ENCODE measurements at regions not wholly inside any gene's neighbourhood (a gene's known extent, or its start where the extent isn't known, plus 50 kb on each side); places are given as distances from the start of the nearest gene placed in this dataset.

DNA sequence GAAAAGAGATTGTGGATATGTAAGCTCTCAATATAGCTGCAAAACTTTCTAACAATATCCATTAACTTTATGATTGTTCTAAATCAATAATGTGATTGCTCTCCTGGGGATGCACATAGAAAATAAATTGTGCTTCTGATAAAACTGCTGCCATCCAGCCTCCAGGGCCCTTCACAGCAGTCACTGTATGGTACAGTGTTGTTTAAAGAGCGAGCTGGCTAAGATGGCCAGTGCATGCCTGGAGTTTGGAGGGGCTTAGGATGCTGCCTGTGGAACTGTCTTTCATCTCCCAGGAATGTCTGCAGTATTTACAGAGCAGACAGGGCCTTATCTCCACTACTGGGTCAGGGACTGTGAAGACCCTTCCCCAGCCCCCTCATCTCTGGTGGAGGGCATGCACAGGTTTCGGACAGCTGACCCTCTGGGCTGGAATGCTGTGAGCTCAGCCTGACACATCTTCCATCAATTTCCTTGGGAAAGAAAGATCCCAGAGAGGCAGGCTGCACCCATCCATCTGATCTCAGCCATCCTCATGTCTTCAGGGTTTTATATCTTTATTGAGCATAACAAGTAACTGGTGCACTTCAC is 137.0 kb downstream of the PLPP3 start:
- TF ChIP-seq GATA1 (IDR thresholded peaks at IDR 0.05; ENCODE audit: low read depth, low read length): no peak
- no peak for TF ChIP-seq POLR2A (IDR thresholded peaks at IDR 0.05; ENCODE audit: low read length)
- no peak for DNase-seq

GRCh38 chr1:56441601-56442000 is 137.8 kb downstream of the PLPP3 start:
- DNase-seq: no peak
- TF ChIP-seq GATA1 (IDR thresholded peaks at IDR 0.05; ENCODE audit: low read depth, low read length): no peak
- TF ChIP-seq POLR2A (IDR thresholded peaks at IDR 0.05; ENCODE audit: low read length): no peak

DNA sequence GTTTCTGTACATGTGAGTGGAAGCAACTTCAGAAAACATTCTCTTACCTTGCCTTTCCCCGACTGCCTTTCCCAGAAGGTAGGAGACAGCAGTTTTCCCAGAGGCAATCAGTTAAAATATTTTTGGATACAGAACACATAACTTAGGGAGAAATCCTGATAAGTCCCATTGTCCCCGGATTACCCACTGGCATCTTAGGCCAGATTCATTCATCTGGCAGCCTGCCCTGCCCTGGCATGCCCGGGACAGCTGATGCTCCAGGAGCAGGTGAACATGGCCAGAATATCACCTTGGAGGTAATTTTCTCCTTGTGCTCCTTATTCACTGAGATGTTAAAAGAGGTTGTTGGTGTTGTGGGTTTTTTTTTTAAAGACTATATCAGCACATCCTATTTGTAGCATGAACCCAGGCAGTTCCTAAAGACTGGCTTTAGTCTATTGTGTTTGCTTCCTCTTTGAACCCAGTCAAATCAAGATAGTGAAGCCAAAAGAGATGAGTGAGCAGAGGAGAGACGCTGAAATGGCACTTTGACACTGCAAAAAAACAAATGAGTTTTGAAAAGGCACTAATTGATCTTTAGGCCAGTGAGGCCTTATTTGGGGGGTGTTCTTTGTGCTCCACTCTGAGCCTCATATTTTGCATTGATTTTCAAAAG is 139.6 kb downstream of the PLPP3 start:
- TF ChIP-seq POLR2A (IDR thresholded peaks at IDR 0.05; ENCODE audit: low read length) (no peak), GATA1 (IDR thresholded peaks at IDR 0.05; ENCODE audit: low read depth, low read length) (no peak)
- no peak for DNase-seq

DNA sequence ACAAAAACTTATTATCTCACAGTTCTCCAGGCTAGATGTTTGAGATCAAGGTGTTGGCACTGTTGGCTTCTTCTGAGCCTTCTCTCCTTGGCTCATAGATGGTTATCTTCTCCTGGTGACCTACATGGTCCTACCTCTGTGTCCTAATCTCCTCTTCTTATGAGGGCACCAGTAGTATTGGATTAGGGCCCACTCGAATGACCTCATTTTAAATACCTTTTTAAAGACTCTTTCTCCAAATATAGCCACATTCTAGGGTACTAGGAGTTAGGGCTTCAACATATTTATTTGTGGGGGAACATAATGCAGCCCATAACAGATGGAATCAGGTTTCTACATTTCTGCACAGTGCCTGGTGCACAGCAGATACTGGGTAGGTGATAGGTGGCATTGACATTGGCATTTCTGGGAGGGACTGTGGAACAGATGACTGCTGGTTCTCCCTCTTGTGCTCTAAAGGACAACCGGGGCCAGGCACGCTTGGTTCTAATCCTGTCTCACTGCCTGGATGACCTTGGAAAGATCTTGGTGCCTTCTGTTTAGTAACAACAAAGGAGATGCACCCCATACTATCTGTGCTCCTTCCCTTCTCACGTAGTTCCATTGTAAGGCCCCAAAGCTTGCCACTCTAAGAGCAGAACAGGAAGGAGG is 140.3 kb downstream of the PLPP3 start:
- TF ChIP-seq POLR2A (IDR thresholded peaks at IDR 0.05; ENCODE audit: low read length) (no peak), GATA1 (IDR thresholded peaks at IDR 0.05; ENCODE audit: low read depth, low read length) (no peak)
- no peak for DNase-seq

DNA sequence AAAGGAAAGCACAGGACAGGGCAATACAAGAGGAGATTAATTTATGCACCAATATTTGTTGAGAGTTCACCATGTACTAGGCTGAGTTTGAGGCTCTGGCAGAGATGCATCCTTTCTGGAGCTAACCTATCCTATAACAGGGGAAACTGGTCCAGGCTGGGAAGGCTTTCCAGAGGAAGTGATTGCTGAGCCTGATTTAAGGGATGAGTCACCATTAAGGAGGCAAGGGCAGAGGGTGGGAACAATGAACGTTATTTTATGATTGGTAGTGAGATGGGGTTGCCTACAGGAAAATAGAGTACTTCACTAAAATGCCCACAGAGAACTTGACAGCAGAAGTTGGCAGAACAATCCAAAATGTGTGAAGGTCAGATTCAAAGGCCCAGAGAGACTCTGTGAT is 141.4 kb downstream of the PLPP3 start:
- TF ChIP-seq POLR2A (IDR thresholded peaks at IDR 0.05; ENCODE audit: low read length) (no peak), GATA1 (IDR thresholded peaks at IDR 0.05; ENCODE audit: low read depth, low read length) (no peak)
- DNase-seq: no peak

DNA sequence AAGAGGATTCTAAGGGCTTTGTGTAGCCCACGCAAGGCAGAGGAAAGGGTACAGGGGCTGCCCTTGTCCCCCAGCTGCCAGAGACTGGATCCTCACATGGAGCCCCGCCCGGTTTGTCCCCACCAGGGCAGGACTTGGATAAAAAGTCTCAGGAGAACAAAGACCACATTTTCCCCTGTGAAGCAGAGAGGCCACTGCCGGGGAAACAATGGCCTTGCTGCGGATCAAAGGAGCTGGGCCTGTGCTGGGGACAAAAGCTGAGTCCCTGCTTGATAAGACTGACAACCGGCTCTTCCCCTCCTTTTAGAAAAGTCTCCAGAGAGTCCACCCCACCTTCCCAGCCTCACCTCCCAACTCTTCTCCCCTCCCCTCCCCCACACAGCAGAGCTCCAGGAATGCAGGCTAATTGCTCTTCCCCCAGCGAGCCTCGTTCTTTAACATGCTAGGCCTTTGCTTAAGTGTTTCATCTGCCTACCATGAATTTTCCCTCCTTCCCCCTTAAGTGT is 142.4 kb downstream of the PLPP3 start:
- TF ChIP-seq GATA1 (IDR thresholded peaks at IDR 0.05; ENCODE audit: low read depth, low read length) (no peak), POLR2A (IDR thresholded peaks at IDR 0.05; ENCODE audit: low read length) (no peak)
- no peak for DNase-seq

DNA sequence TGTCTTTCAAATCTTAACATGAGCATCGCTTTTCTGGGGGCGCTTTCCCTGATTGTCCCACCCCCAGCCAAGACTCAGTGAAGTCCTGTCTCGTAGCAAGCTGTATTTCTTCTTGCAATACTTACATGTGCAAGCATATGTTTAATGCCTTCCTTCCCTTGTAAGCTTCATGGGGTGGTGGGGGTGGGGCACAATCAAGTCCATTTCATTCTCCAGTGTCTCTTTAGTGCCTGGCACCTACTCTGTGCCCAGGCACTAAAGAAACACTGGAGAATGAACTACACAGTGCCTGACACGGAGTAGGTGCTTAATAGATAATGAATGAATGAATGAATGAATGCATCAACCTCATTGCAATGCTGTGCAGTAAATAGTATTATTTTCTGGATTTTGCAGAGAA is 143.1 kb downstream of the PLPP3 start:
- DNase-seq: no peak
- no peak for TF ChIP-seq GATA1 (IDR thresholded peaks at IDR 0.05; ENCODE audit: low read depth, low read length)
- TF ChIP-seq POLR2A (IDR thresholded peaks at IDR 0.05; ENCODE audit: low read length): no peak

DNA sequence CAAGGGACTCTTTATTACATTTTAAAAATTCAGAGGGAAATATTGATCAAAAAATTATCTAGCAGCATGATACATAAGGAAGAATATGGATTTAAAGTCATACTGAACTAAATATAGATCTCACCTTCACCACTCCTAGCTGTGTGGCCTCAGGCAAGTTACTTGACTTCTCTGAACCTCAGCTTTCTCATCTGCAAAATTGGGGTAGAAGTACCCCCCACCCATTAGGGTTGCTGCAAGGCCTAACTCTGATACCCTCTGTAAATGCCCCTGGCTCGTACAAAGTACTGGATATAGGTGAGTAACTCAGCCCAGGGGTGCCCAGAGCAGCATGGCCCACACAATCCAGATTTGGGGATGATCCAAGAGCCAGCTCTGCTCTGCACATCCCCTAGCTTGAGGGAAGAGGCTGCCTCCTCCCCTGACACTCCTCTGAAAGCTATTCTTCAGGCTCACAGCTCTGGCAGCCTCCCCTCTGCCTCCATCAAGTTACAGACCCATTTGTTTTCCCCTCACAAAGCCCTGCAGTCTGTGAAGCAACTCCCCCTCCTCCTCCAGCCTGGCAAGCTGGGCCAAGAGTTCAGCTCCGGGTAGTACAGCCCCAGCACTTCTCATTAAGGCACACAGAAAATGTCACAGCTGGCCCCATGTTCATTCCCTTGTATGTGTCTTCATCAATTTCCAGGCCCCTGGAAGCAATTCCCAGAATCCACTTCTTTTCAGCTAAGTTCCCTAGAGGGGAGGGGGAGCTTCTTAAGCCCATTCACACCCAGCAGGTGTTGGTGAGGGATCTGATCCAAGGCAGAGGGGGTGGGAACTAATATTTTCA is 143.7 kb downstream of the PLPP3 start:
- TF ChIP-seq POLR2A (IDR thresholded peaks at IDR 0.05; ENCODE audit: low read length) (no peak), GATA1 (IDR thresholded peaks at IDR 0.05; ENCODE audit: low read depth, low read length) (no peak)
- no peak for DNase-seq

GRCh38 chr1:56434740-56435139 is 144.6 kb downstream of the PLPP3 start:
- no peak for DNase-seq
- no peak for TF ChIP-seq GATA1 (IDR thresholded peaks at IDR 0.05; ENCODE audit: low read depth, low read length)
- no peak for TF ChIP-seq POLR2A (IDR thresholded peaks at IDR 0.05; ENCODE audit: low read length)

DNA sequence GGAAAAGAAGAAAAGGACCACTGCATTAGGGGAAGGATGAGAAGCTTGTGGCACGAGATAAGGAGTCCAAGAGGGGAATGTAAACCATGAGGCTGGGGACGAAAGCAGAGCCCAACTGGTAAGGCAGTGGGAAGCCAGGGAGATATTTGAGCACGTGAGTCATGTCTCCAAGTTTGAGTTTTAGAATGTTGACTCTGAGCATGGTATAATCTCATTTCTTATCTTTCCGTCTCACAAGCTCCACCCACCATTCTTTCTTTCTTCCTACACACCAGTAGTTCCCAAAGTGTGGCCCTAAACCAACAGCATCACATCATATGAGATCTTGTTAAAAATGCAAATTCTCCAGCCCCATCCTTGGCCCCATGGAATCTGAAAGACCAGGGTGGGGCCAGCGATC is 145.3 kb downstream of the PLPP3 start:
- TF ChIP-seq GATA1 (IDR thresholded peaks at IDR 0.05; ENCODE audit: low read depth, low read length) (no peak), POLR2A (IDR thresholded peaks at IDR 0.05; ENCODE audit: low read length) (no peak)
- DNase-seq: no peak

DNA sequence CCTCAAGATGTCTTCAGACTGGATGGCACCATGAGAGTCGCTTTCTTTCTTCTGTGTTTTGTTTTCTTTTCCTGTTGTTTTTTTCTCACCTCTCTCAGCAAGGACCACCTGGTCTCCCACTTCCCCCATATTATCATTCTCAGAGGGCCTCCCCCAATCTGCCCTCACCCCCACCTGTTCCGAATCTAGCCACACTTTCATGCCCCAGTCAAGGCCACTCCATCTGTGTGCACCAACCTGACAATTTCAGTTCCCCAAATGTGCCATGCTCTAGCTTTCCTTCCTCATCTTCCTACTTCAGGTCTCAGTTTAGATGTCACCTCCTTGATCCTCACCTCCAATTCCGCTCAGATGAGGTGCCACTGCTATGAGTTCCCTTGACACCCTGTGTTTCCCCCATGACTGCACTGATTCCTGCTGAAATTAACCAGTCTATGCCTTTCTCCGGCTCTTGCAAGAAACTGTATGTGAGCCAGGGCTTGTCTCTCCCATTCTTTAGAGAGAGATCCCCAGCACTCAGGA is 146.2 kb downstream of the PLPP3 start:
- DNase-seq: no peak
- TF ChIP-seq POLR2A (IDR thresholded peaks at IDR 0.05; ENCODE audit: low read length) (no peak), GATA1 (IDR thresholded peaks at IDR 0.05; ENCODE audit: low read depth, low read length) (no peak)

DNA sequence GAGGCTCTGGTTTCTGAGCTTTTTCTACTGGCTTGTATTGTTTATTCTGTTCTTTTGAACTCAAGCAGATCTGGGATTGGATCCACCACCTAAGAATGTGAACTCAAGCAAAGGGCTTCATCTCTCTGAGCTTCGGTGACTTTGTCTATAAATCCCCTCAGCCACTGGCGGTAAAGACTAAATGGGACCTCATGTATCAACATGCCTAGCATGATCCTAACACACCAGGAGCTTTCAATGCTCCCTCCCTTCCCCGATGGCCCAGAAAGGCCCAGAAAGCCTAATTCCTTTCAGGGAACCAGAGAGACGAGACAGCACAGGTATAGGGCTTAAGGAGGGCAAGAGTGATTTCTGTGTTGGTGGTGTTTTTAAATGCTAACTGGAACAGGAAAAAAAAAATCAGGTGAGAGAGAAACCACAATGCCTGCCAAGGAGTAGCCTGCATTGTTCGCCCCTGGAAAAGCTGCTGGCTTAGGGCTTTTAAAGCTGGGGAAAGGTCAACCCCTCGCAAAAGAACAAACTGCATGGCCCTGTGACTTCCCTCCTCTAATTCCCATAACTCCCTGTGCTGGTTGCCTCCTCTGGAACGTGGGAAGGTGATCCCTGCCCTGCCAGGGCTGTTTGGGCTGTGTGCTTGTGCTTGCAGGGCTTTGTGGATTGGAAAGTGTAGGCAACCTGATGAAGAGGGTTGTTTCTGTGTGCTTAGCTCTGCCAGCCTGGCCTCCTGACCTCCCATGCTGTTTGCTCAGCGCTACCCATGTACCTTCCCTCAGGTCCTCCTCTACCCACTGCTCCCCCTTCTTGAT is 147.0 kb downstream of the PLPP3 start:
- TF ChIP-seq POLR2A (IDR thresholded peaks at IDR 0.05; ENCODE audit: low read length): no peak
- TF ChIP-seq GATA1 (IDR thresholded peaks at IDR 0.05; ENCODE audit: low read depth, low read length): no peak
- DNase-seq: no peak

Data from erythroblast (primary cell).